H9 (cell line): ENCODE measurements at regions not wholly inside any gene's neighbourhood (a gene's known extent, or its start where the extent isn't known, plus 50 kb on each side); places are given as distances from the start of the nearest gene placed in this dataset.

Experiments used
- DNase-seq: peaks from one replicate; pipeline ENCODE4 v3.0.0-alpha.2; 2017
- H2AFZ ChIP-seq: one replicate; pipeline ENCODE4 v1.6.1; 2013; ENCODE audit warnings: mild to moderate bottlenecking, low read length, control low read depth, moderate library complexity
- H2AK5ac ChIP-seq: 2 replicates; pipeline ENCODE4 v1.6.1; 2013; ENCODE audit warnings: low read length, control low read depth, mixed read lengths; ENCODE audit not compliant: insufficient read length
- H2BK120ac ChIP-seq: one replicate; pipeline ENCODE4 v1.6.1; 2013; ENCODE audit warnings: low read depth, mild to moderate bottlenecking, low read length, control low read depth, inconsistent platforms; ENCODE audit not compliant: poor library complexity, severe bottlenecking
- H2BK12ac ChIP-seq: 2 replicates; pipeline ENCODE4 v1.6.1; 2013; ENCODE audit warnings: low read length, control low read depth, mixed read lengths, low read depth; ENCODE audit not compliant: insufficient read length
- H2BK15ac ChIP-seq: 2 replicates; pipeline ENCODE4 v1.6.1; 2013; ENCODE audit warnings: low read depth, low read length, control low read depth
- H2BK20ac ChIP-seq: one replicate; pipeline ENCODE4 v1.6.1; 2013; ENCODE audit warnings: low read depth, mild to moderate bottlenecking, low read length, control low read depth, inconsistent platforms; ENCODE audit not compliant: poor library complexity, severe bottlenecking
- H2BK5ac ChIP-seq: 2 replicates; pipeline ENCODE4 v1.6.1; 2013; ENCODE audit warnings: low read length, control low read depth, mixed read lengths; ENCODE audit not compliant: insufficient read length
- H3K14ac ChIP-seq: 2 replicates; pipeline ENCODE4 v1.6.1; 2013; ENCODE audit warnings: low read length, control low read depth; ENCODE audit not compliant: insufficient read depth
- H3K18ac ChIP-seq: 2 replicates; pipeline ENCODE4 v1.6.1; 2013; ENCODE audit warnings: low read depth, mild to moderate bottlenecking, mixed read lengths, low read length, control low read depth; ENCODE audit not compliant: insufficient read length
- H3K23ac ChIP-seq: 2 replicates; pipeline ENCODE4 v1.6.1; 2013; ENCODE audit warnings: low read length, control low read depth, mixed read lengths, low read depth; ENCODE audit not compliant: insufficient read length
- H3K23me2 ChIP-seq: 2 replicates; pipeline ENCODE4 v1.6.1; 2013; ENCODE audit warnings: low read depth, mild to moderate bottlenecking, mixed read lengths, low read length, control low read depth; ENCODE audit not compliant: insufficient read length, poor library complexity, severe bottlenecking
- H3K27ac ChIP-seq: 2 replicates; pipeline ENCODE4 v1.5.1; 2013; ENCODE audit warnings: low read length, control low read depth, mixed read lengths, low read depth; ENCODE audit not compliant: insufficient read length
- H3K27me3 ChIP-seq: 2 replicates; pipeline ENCODE4 v1.6.1; 2013; ENCODE audit warnings: low read length, control low read depth, inconsistent platforms; ENCODE audit not compliant: insufficient read depth
- H3K4ac ChIP-seq: 2 replicates; pipeline ENCODE4 v1.6.1; 2013; ENCODE audit warnings: low read depth, mild to moderate bottlenecking, control low read depth, inconsistent platforms, low read length, moderate library complexity
- H3K4me1 ChIP-seq: 2 replicates; pipeline ENCODE4 v1.6.1; 2013; ENCODE audit warnings: low read length, control low read depth, inconsistent platforms; ENCODE audit not compliant: insufficient read depth
- H3K4me2 ChIP-seq: 2 replicates; pipeline ENCODE4 v1.6.1; 2013; ENCODE audit warnings: low read length, control low read depth, mixed read lengths; ENCODE audit not compliant: insufficient read length, insufficient read depth
- H3K56ac ChIP-seq: 2 replicates; pipeline ENCODE4 v1.6.1; 2013; ENCODE audit warnings: low read depth, mild to moderate bottlenecking, mixed read lengths, low read length, control low read depth; ENCODE audit not compliant: insufficient read length
- H3K79me1 ChIP-seq: 2 replicates; pipeline ENCODE4 v1.6.1; 2013; ENCODE audit warnings: low read depth, mild to moderate bottlenecking, moderate library complexity, low read length, control low read depth, inconsistent platforms; ENCODE audit not compliant: insufficient read depth, poor library complexity, severe bottlenecking
- H3K79me2 ChIP-seq: 2 replicates; pipeline ENCODE4 v1.6.1; 2013; ENCODE audit warnings: low read length, control low read depth, inconsistent platforms; ENCODE audit not compliant: insufficient read depth
- H3K9ac ChIP-seq: 2 replicates; pipeline ENCODE4 v1.6.1; 2013; ENCODE audit warnings: low read length, control low read depth, mixed read lengths; ENCODE audit not compliant: insufficient read length; ENCODE audit errors: extremely low read depth
- H3K9me3 ChIP-seq: one replicate; pipeline ENCODE4 v1.6.1; 2013; ENCODE audit warnings: low read depth, low read length, inconsistent platforms; ENCODE audit not compliant: control insufficient read depth
- H3T11ph ChIP-seq: one replicate; pipeline ENCODE4 v1.6.1; 2013; ENCODE audit warnings: mild to moderate bottlenecking, low read length, control low read depth, inconsistent platforms
- H4K20me1 ChIP-seq: one replicate; pipeline ENCODE4 v1.6.1; 2013; ENCODE audit not compliant: control insufficient read depth, insufficient read length, insufficient read depth
- H4K5ac ChIP-seq: 2 replicates; pipeline ENCODE4 v1.6.1; 2013; ENCODE audit warnings: low read depth, mild to moderate bottlenecking, mixed read lengths, low read length, control low read depth; ENCODE audit not compliant: insufficient read length
- H4K8ac ChIP-seq: replicated peaks from 2 replicates; pipeline ENCODE4 v1.6.1; 2013; ENCODE audit warnings: low read length, control low read depth, mixed read lengths, low read depth; ENCODE audit not compliant: insufficient read length
- H4K91ac ChIP-seq: 2 replicates; pipeline ENCODE4 v1.6.1; 2013; ENCODE audit warnings: low read depth, mild to moderate bottlenecking, moderate library complexity, mixed read lengths, low read length, control low read depth; ENCODE audit not compliant: insufficient read length
- H3K27ac Mint-ChIP-seq, 3 experiments: 2 replicates in 2 of 3; 3 replicates in 1 of 3; pipeline ENCODE4 v1.8.0; 2020 to 2021; ENCODE audit warnings: mixed read lengths in 3 of 3, mild to moderate bottlenecking in 1 of 3, moderate library complexity in 1 of 3
- H3K27me3 Mint-ChIP-seq: 2 replicates; pipeline ENCODE4 v1.8.0; 2021; ENCODE audit warnings: low read depth, mild to moderate bottlenecking, moderate library complexity, mixed read lengths
- H3K36me3 Mint-ChIP-seq, 3 experiments: 2 replicates in 2 of 3; 3 replicates in 1 of 3; pipeline ENCODE4 v1.8.0; 2020 to 2021; ENCODE audit warnings: low read depth in 3 of 3, mixed read lengths in 3 of 3; ENCODE audit not compliant: insufficient read depth in 1 of 3
- H3K4me1 Mint-ChIP-seq, 2 experiments: 2 replicates each; pipeline ENCODE4 v1.8.0; 2020; ENCODE audit warnings: mixed read lengths in 2 of 2
- H3K4me3 Mint-ChIP-seq, 2 experiments: 2 replicates in 1 of 2; 3 replicates in 1 of 2; pipeline ENCODE4 v1.8.0; 2020 to 2021; ENCODE audit warnings: mild to moderate bottlenecking in 2 of 2, mixed read lengths in 2 of 2, moderate library complexity in 1 of 2
- H3K9me3 Mint-ChIP-seq, 2 experiments: 2 replicates in 1 of 2; 3 replicates in 1 of 2; pipeline ENCODE4 v1.8.0; 2020; ENCODE audit warnings: mild to moderate bottlenecking in 2 of 2, mixed read lengths in 2 of 2, moderate library complexity in 1 of 2
- CTCF ChIP-seq: fragments of 200-600 bp; sonication (generic); conservative IDR thresholded peaks from 3 replicates; pipeline ENCODE4 v1.8.0; 2021; ENCODE audit warnings: antibody characterized with exemption, mild to moderate bottlenecking
- WGBS: extraction: QIAGEN DNeasy Blood & Tissue Kit; methylation state at CpG from one replicate; pipeline ENCODE4 v1.1.7; 2013; ENCODE audit warnings: missing lambda C conversion rate, low lambda C conversion rate, mixed read lengths; ENCODE audit not compliant: insufficient read length; ENCODE audit errors: extremely low coverage; 5-methylcytosine and 5-hydroxymethylcytosine counted together

DNA sequence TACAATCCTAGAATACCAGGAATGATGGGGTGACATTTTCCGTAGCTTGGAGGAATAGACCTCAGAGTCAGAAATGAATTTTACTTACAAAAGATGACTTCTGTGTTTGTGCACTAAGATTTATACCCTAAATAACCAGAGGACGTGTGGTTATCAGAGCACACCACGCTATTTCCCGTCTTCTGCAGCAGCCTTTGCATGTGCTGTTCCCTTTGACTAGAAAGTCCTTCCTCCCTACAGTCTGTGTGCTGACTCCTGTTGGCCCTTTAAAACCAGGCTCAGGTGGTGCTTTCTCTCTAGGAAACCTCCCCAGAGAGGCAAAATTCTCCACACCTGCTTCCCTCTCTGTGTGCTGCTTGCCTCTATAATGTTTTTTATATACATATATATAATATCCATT, 73.3 kb upstream of the SMNDC1 start:
- Mint-ChIP-seq H3K4me3 (no peak overlapping the region), H3K9me3 (no peaks in the 10 kb centered on the region), H3K27me3 (peaks cover 4% of the 10 kb centered on the region; the same call in 1 of the 2 replicates), H3K36me3 (no peaks in the 10 kb centered on the region), H3K27ac (no peak overlapping the region; a peak in 1 of 7 replicates), H3K4me1 (peaks cover 1 to 5% of the 10 kb centered on the region in 2 experiments; a peak in 3 of 4 replicates)
- H3K4me2 ChIP-seq: no peak overlapping the region
- DNase-seq: no peak
- H3K79me2 ChIP-seq: no peaks in the 10 kb centered on the region
- H2AK5ac ChIP-seq: no peak overlapping the region
- no peaks in the 10 kb centered on the region for H3K23me2 ChIP-seq
- H3K79me1 ChIP-seq: no peaks in the 10 kb centered on the region
- H3K27ac ChIP-seq: no peak overlapping the region
- H2BK5ac ChIP-seq: no peak overlapping the region
- no peak for TF ChIP-seq CTCF
- no peaks in the 10 kb centered on the region for H4K20me1 ChIP-seq
- no peak overlapping the region for H3T11ph ChIP-seq
- H2BK15ac ChIP-seq: no peak overlapping the region
- H3K18ac ChIP-seq: no peak overlapping the region
- H2BK12ac ChIP-seq: no peak overlapping the region
- no peak overlapping the region for H2BK120ac ChIP-seq
- no peak overlapping the region for H4K8ac ChIP-seq
- H4K5ac ChIP-seq: no peak overlapping the region
- H3K14ac ChIP-seq: no peak overlapping the region
- no peak overlapping the region for H2AFZ ChIP-seq
- peaks cover under 1% of the 10 kb centered on the region; the same call in 1 of the 2 replicates for H3K4me1 ChIP-seq
- H2BK20ac ChIP-seq: no peak overlapping the region
- no peaks in the 10 kb centered on the region for H3K9me3 ChIP-seq
- H3K56ac ChIP-seq: no peak overlapping the region
- H3K23ac ChIP-seq: no peak overlapping the region
- no CpG with 5 or more reads among the region's 4 CpGs for WGBS
- H3K9ac ChIP-seq: no peak overlapping the region
- H4K91ac ChIP-seq: no peak overlapping the region
- no peak overlapping the region for H3K4ac ChIP-seq
- H3K27me3 ChIP-seq: no peaks in the 10 kb centered on the region
